Stimulated activated CD4-positive, alpha-beta T cell treated with anti-CD3 and anti-CD28 coated beads, Interleukin-12 subunit alpha, Interleukin-12 subunit beta, amount 100 ng/mL, for 48 hours (primary cell): ENCODE measurements at regions not wholly inside any gene's neighbourhood (a gene's known extent, or its start where the extent isn't known, plus 50 kb on each side); places are given as distances from the start of the nearest gene placed in this dataset.
"Not testable (repeated sequence)": the region's sequence is repeated elsewhere in the genome, so short reads cannot be mapped to it uniquely, and the experiment has no call there.

Source experiments
- DNase-seq, 3 donors: peaks; one replicate each; pipeline ENCODE4 v3.0.0-alpha.2; 2020; ENCODE audit warnings: low read depth in 2 of 3, low spot score in 1 of 3

- DNase-seq = no peak
Observed at GRCh38 chrX:26908218-26908617, 554.9 kb downstream of the PPP4R3C start.

GRCh38 chrX:26889574-26889973 is 573.6 kb downstream of the PPP4R3C start:
- no peak for DNase-seq

- DNase-seq = no peak
Observed at GRCh38 chrX:26873736-26874135, 589.4 kb downstream of the PPP4R3C start.

GRCh38 chrX:26871967-26872366 is 591.2 kb downstream of the PPP4R3C start:
- DNase-seq = no peak

GRCh38 chrX:26851981-26852380 is 611.2 kb downstream of the PPP4R3C start:
- DNase-seq = no peak

- DNase-seq = no peak
Observed at GRCh38 chrX:26848511-26848910, 614.6 kb downstream of the PPP4R3C start.

GRCh38 chrX:26845056-26845455 is 618.1 kb downstream of the PPP4R3C start:
- no peak for DNase-seq

GRCh38 chrX:26822448-26822847 is 606.5 kb downstream of the MAGEB5 start:
- DNase-seq = no peak

- no peak for DNase-seq
Observed at GRCh38 chrX:26789751-26790150, 573.8 kb downstream of the MAGEB5 start.

- no peak for DNase-seq
Observed at GRCh38 chrX:26788402-26788998, 572.5 kb downstream of the MAGEB5 start.

GRCh38 chrX:26783512-26784225 is 567.7 kb downstream of the MAGEB5 start:
- DNase-seq = peak in 1 of 3 donors; percentile 16

GRCh38 chrX:26778320-26778888 is 562.4 kb downstream of the MAGEB5 start:
- no peak for DNase-seq

- DNase-seq = no peak
Observed at GRCh38 chrX:26762253-26762652, 546.3 kb downstream of the MAGEB5 start.

- DNase-seq = not testable (repeated sequence)
Observed at GRCh38 chrX:26755760-26756159, 539.8 kb downstream of the MAGEB5 start.

GRCh38 chrX:26747877-26748276 is 531.9 kb downstream of the MAGEB5 start:
- DNase-seq = no peak

GRCh38 chrX:26722666-26723428 is 506.9 kb downstream of the MAGEB5 start:
- no peak for DNase-seq

GRCh38 chrX:26672571-26672970 is 456.6 kb downstream of the MAGEB5 start:
- DNase-seq = no peak

GRCh38 chrX:26670521-26670920 is 454.6 kb downstream of the MAGEB5 start:
- no peak for DNase-seq

GRCh38 chrX:26664919-26665318 is 448.9 kb downstream of the MAGEB5 start:
- DNase-seq = no peak

- no peak for DNase-seq
Observed at GRCh38 chrX:26653050-26653449, 437.1 kb downstream of the MAGEB5 start.

- DNase-seq = no peak
Observed at GRCh38 chrX:26651755-26652154, 435.8 kb downstream of the MAGEB5 start.

GRCh38 chrX:26649534-26649933 is 433.6 kb downstream of the MAGEB5 start:
- DNase-seq = peak in 1 of 3 donors; percentile 24
